BLaER1 treated with 17β-estradiol and CSF1 and Interleukin-3, amounts not matched to agents 10 nM and 100 nM (cell line): ENCODE measurements at regions not wholly inside any gene's neighbourhood (a gene's known extent, or its start where the extent isn't known, plus 50 kb on each side); places are given as distances from the start of the nearest gene placed in this dataset.

ENCODE experiments used
- H3K27ac ChIP-seq, 11 experiments: shearing (Covaris generic); formaldehyde crosslinking; 2 replicates each; pipeline ENCODE4 v1.8.1; 2022
- H3K27me3 ChIP-seq, 11 experiments: shearing (Covaris generic); formaldehyde crosslinking; 2 replicates each; pipeline ENCODE4 v1.8.1; 2022
- H3K36me3 ChIP-seq, 11 experiments: shearing (Covaris generic); formaldehyde crosslinking; 2 replicates each; pipeline ENCODE4 v1.8.1; 2022
- H3K4me1 ChIP-seq, 10 experiments: shearing (Covaris generic); formaldehyde crosslinking; 2 replicates each; pipeline ENCODE4 v1.8.1; 2022
- H3K4me2 ChIP-seq, 11 experiments: shearing (Covaris generic); formaldehyde crosslinking; 2 replicates each; pipeline ENCODE4 v1.8.1; 2022
- H3K4me3 ChIP-seq, 10 experiments: shearing (Covaris generic); formaldehyde crosslinking; 2 replicates each; pipeline ENCODE4 v1.8.1; 2022
- H3K9ac ChIP-seq, 11 experiments: shearing (Covaris generic); formaldehyde crosslinking; 2 replicates each; pipeline ENCODE4 v1.8.1; 2022
- H3K9me3 ChIP-seq, 11 experiments: shearing (Covaris generic); formaldehyde crosslinking; replicated peaks in 1 of 11; 2 replicates each; pipeline ENCODE4 v1.8.1; 2022
- H4K20me1 ChIP-seq, 11 experiments: shearing (Covaris generic); formaldehyde crosslinking; 2 replicates each; pipeline ENCODE4 v1.8.1; 2022
- Cebpa-rat ChIP-seq, 11 experiments: shearing (Covaris generic); IDR thresholded peaks; 2 replicates each; pipeline ENCODE4 v1.8.1; 2022

GRCh38 chr3:64422932-64423331 lies 197.7 kb upstream of the PRICKLE2 start:
- no peak overlapping the region for H3K27ac ChIP-seq
- peaks cover 0 to 4% (median 2%) of the 10 kb centered on the region in 10 experiments; a peak in 12 of 20 replicates for H3K4me1 ChIP-seq
- H3K36me3 ChIP-seq = no peaks in the 10 kb centered on the region
- no peaks in the 10 kb centered on the region for H4K20me1 ChIP-seq
- H3K4me3 ChIP-seq = no peak overlapping the region
- H3K9ac ChIP-seq = no peak overlapping the region
- no peak overlapping the region for H3K4me2 ChIP-seq
- no peak for TF ChIP-seq Cebpa-rat (IDR thresholded peaks at IDR 0.05)
- no peaks in the 10 kb centered on the region for H3K27me3 ChIP-seq
- no peaks in the 10 kb centered on the region for H3K9me3 ChIP-seq

DNA sequence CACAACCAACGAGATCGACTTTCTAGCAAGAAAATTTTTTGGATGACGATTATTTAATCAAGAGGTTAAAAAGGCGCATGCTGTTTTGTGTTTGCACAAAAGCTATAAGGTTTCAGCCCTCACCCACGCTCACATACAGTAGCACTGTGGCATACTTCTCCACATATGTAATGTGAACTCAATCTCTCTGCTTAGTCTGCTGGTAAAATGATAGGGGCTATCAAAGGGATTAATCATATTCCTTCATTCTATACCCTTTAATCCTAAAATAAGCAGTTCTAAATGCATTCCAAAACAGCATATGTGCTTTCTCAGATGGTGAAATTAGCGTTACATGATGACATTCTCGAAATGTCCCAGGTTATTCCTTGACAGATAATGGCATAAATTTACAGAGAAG lies 196.9 kb upstream of the PRICKLE2 start:
- Histone ChIP-seq H3K27ac (no peak overlapping the region), H3K4me2 (no peak overlapping the region), H4K20me1 (no peaks in the 10 kb centered on the region), H3K36me3 (no peaks in the 10 kb centered on the region), H3K9ac (no peak overlapping the region), H3K4me1 (peaks cover 0 to 10% (median 6%) of the 10 kb centered on the region in 10 experiments; a peak in 12 of 20 replicates), H3K4me3 (no peak overlapping the region), H3K27me3 (no peaks in the 10 kb centered on the region), H3K9me3 (no peaks in the 10 kb centered on the region)
- no peak for TF ChIP-seq Cebpa-rat (IDR thresholded peaks at IDR 0.05)

GRCh38 chr3:64417816-64418215 lies 192.6 kb upstream of the PRICKLE2 start:
- H3K27me3 ChIP-seq = no peaks in the 10 kb centered on the region
- H3K4me1 ChIP-seq = peaks cover 0 to 10% (median 6%) of the 10 kb centered on the region in 10 experiments; a peak in 12 of 20 replicates
- H3K9ac ChIP-seq = peak overlapping the region in 3 of 11 experiments; percentile 2 to 32 (median 22); a peak in 3 of 22 replicates
- H3K9me3 ChIP-seq = no peaks in the 10 kb centered on the region
- TF ChIP-seq Cebpa-rat (IDR thresholded peaks at IDR 0.05) = no peak
- H3K4me3 ChIP-seq = no peak overlapping the region
- no peaks in the 10 kb centered on the region for H3K36me3 ChIP-seq
- H4K20me1 ChIP-seq = no peaks in the 10 kb centered on the region
- H3K4me2 ChIP-seq = peak overlapping the region in 6 of 11 experiments; percentile 0 to 37 (median 26); a peak in 5 of 22 replicates
- peak overlapping the region in 5 of 11 experiments; percentile 5 to 50 (median 17); a peak in 6 of 22 replicates for H3K27ac ChIP-seq

DNA sequence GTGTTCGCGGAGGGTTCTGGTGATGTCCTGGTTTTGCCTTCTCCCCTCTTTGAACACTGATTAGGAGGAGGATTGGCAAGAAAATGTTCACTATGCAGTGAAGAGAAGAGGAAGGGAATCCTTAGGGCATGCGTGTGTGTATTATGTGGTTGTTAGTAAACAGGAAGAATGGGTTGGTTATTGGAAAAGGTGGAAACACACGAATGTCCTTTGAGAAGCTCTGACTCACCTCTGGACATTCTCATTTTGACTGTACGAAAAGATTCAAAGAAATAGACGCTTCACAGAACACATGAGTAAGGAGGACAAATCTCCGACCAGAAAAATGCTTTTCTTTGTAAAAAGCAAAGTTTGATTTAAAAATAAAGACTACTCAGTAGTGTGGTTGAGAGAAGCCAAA lies 188.8 kb upstream of the PRICKLE2 start:
- TF ChIP-seq Cebpa-rat (IDR thresholded peaks at IDR 0.05) = no peak
- Histone ChIP-seq H4K20me1 (no peaks in the 10 kb centered on the region), H3K4me2 (no peak overlapping the region), H3K4me3 (no peak overlapping the region), H3K9me3 (no peaks in the 10 kb centered on the region), H3K27ac (no peak overlapping the region), H3K4me1 (peaks cover 1 to 15% (median 6%) of the 10 kb centered on the region in 10 experiments; a peak in 16 of 20 replicates), H3K27me3 (no peaks in the 10 kb centered on the region), H3K9ac (no peak overlapping the region), H3K36me3 (no peaks in the 10 kb centered on the region)

- peaks cover 0 to 6% (median 0%) of the 10 kb centered on the region in 11 experiments; a peak in 3 of 22 replicates for H3K9me3 ChIP-seq
- H3K27me3 ChIP-seq = no peaks in the 10 kb centered on the region
- no peak overlapping the region for H3K4me2 ChIP-seq
- no peak overlapping the region for H3K9ac ChIP-seq
- peaks cover 10 to 25% (median 19%) of the 10 kb centered on the region in 10 experiments for H3K4me1 ChIP-seq
- TF ChIP-seq Cebpa-rat (IDR thresholded peaks at IDR 0.05) = no peak
- H3K27ac ChIP-seq = no peak overlapping the region
- no peak overlapping the region for H3K4me3 ChIP-seq
- H3K36me3 ChIP-seq = no peaks in the 10 kb centered on the region
- no peaks in the 10 kb centered on the region for H4K20me1 ChIP-seq
Observed at GRCh38 chr3:64411101-64411500, 185.8 kb upstream of the PRICKLE2 start.

GRCh38 chr3:64410226-64410625 lies 185.0 kb upstream of the PRICKLE2 start:
- TF ChIP-seq Cebpa-rat (IDR thresholded peaks at IDR 0.05) = no peak
- peaks cover 0 to 6% (median 0%) of the 10 kb centered on the region in 11 experiments; a peak in 3 of 22 replicates for H3K9me3 ChIP-seq
- peaks cover 10 to 25% (median 19%) of the 10 kb centered on the region in 10 experiments for H3K4me1 ChIP-seq
- H3K4me2 ChIP-seq = no peak overlapping the region
- no peak overlapping the region for H3K27ac ChIP-seq
- H3K27me3 ChIP-seq = no peaks in the 10 kb centered on the region
- H4K20me1 ChIP-seq = no peaks in the 10 kb centered on the region
- H3K36me3 ChIP-seq = no peaks in the 10 kb centered on the region
- H3K9ac ChIP-seq = no peak overlapping the region
- no peak overlapping the region for H3K4me3 ChIP-seq

GRCh38 chr3:64408770-64409169 lies 183.5 kb upstream of the PRICKLE2 start:
- H3K27me3 ChIP-seq = no peaks in the 10 kb centered on the region
- H3K27ac ChIP-seq = no peak overlapping the region
- H3K36me3 ChIP-seq = no peaks in the 10 kb centered on the region
- no peak for TF ChIP-seq Cebpa-rat (IDR thresholded peaks at IDR 0.05)
- peak overlapping the region in 9 of 11 experiments; percentile 1 to 70 (median 48); a peak in 15 of 22 replicates for H3K4me2 ChIP-seq
- H4K20me1 ChIP-seq = no peaks in the 10 kb centered on the region
- no peak overlapping the region for H3K4me3 ChIP-seq
- no peak overlapping the region for H3K9ac ChIP-seq
- H3K9me3 ChIP-seq = peaks cover 0 to 6% (median 0%) of the 10 kb centered on the region in 11 experiments; a peak in 3 of 22 replicates
- peaks cover 10 to 25% (median 19%) of the 10 kb centered on the region in 10 experiments for H3K4me1 ChIP-seq

DNA sequence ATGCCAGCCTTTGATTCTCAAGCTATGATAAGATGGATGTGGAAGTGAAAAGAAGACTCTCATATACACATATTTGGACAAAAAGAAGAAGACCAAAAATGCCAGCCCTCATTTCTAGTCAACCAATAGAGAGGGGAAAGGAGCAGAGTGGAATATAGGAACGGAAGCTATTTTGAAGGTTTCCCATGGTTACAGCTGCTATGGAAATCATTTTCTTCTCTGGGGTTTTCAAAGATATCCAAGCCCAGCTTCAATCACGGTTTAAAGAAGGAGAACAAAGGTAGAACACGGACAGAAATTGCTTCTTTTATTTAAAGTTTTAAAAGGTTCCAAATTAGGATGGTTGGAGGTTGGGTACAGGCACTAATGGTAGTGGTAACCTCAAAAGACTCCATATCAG lies 181.0 kb upstream of the PRICKLE2 start:
- Histone ChIP-seq H3K9me3 (peaks cover 0 to 6% (median 0%) of the 10 kb centered on the region in 11 experiments; a peak in 3 of 22 replicates), H3K4me2 (no peak overlapping the region), H3K27ac (no peak overlapping the region), H3K4me3 (no peak overlapping the region), H4K20me1 (no peaks in the 10 kb centered on the region), H3K9ac (no peak overlapping the region), H3K4me1 (peaks cover 10 to 25% (median 19%) of the 10 kb centered on the region in 10 experiments), H3K36me3 (no peaks in the 10 kb centered on the region), H3K27me3 (no peaks in the 10 kb centered on the region)
- no peak for TF ChIP-seq Cebpa-rat (IDR thresholded peaks at IDR 0.05)

- TF ChIP-seq Cebpa-rat (IDR thresholded peaks at IDR 0.05) = no peak
- Histone ChIP-seq H4K20me1 (no peaks in the 10 kb centered on the region), H3K4me3 (no peak overlapping the region), H3K4me2 (no peak overlapping the region), H3K27me3 (no peaks in the 10 kb centered on the region), H3K9me3 (peaks cover 0 to 6% (median 0%) of the 10 kb centered on the region in 11 experiments; a peak in 3 of 22 replicates), H3K27ac (no peak overlapping the region), H3K36me3 (no peaks in the 10 kb centered on the region), H3K4me1 (peaks cover 10 to 25% (median 19%) of the 10 kb centered on the region in 10 experiments), H3K9ac (no peak overlapping the region)
Observed at GRCh38 chr3:64405211-64405835, 180.1 kb upstream of the PRICKLE2 start.

DNA sequence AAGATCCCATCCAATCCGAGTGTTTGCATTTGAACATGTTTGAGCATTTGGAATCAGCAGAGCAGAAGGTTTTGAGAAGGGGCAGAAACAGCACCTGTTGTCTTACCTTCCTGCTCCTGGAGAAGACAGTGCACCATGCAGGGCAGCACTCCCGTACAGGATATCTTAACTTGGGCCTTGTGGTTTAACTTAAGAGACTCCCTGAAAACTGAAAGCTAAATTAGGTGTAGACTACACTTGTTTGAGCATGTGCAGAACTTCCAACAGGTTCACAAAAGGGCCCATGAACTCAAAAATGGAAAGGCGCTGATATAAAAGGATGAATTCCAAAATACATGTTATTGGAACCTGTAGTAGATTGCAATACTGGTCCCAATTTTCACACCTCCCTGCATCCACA lies 175.4 kb upstream of the PRICKLE2 start:
- H3K4me2 ChIP-seq = no peak overlapping the region
- no peak overlapping the region for H3K27ac ChIP-seq
- no peaks in the 10 kb centered on the region for H4K20me1 ChIP-seq
- TF ChIP-seq Cebpa-rat (IDR thresholded peaks at IDR 0.05) = no peak
- no peak overlapping the region for H3K9ac ChIP-seq
- H3K27me3 ChIP-seq = no peaks in the 10 kb centered on the region
- no peaks in the 10 kb centered on the region for H3K36me3 ChIP-seq
- no peak overlapping the region for H3K4me3 ChIP-seq
- H3K4me1 ChIP-seq = peaks cover 0 to 16% (median 8%) of the 10 kb centered on the region in 10 experiments; a peak in 12 of 20 replicates
- H3K9me3 ChIP-seq = no peaks in the 10 kb centered on the region
